Mesendoderm (in vitro differentiated cells): ENCODE measurements at regions not wholly inside any gene's neighbourhood (a gene's known extent, or its start where the extent isn't known, plus 50 kb on each side); places are given as distances from the start of the nearest gene placed in this dataset.
A peak's percentile ranks its signal among the peaks of the same experiment; 100 is the strongest.

Experiments
- DNase-seq: peaks from one replicate; pipeline ENCODE4 v3.0.0; 2013
- H2AK5ac ChIP-seq: 2 replicates; pipeline ENCODE4 v1.6.1; 2013; ENCODE audit warnings: low read length, inconsistent platforms
- H2BK120ac ChIP-seq: 2 replicates; pipeline ENCODE4 v1.6.1; 2013; ENCODE audit warnings: low read depth, mild to moderate bottlenecking, low read length, moderate library complexity, mixed read lengths
- H2BK15ac ChIP-seq: replicated peaks from 2 replicates; pipeline ENCODE4 v1.6.1; 2013; ENCODE audit warnings: low read depth, mild to moderate bottlenecking, moderate library complexity
- H2BK5ac ChIP-seq: 2 replicates; pipeline ENCODE4 v1.6.1; 2013; ENCODE audit warnings: low read length, inconsistent platforms
- H3K18ac ChIP-seq: 2 replicates; pipeline ENCODE4 v1.6.1; 2013; ENCODE audit warnings: mild to moderate bottlenecking, low read length, mixed read lengths
- H3K23ac ChIP-seq: one replicate; pipeline ENCODE4 v1.6.1; 2013; ENCODE audit warnings: low read length
- H3K27ac ChIP-seq: 2 replicates; pipeline ENCODE4 v1.5.1; 2013; ENCODE audit warnings: low read depth, mild to moderate bottlenecking, inconsistent platforms, low read length, moderate library complexity
- H3K27me3 ChIP-seq: 2 replicates; pipeline ENCODE4 v1.6.1; 2013; ENCODE audit warnings: low read length, control low read depth, mild to moderate bottlenecking, inconsistent platforms; ENCODE audit not compliant: insufficient read depth, poor library complexity
- H3K36me3 ChIP-seq: 2 replicates; pipeline ENCODE4 v1.6.1; 2013; ENCODE audit warnings: low read length, inconsistent platforms; ENCODE audit not compliant: control insufficient read depth, insufficient read depth
- H3K4ac ChIP-seq: one replicate; pipeline ENCODE4 v1.6.1; 2013; ENCODE audit warnings: low read depth, mild to moderate bottlenecking, low read length, moderate library complexity
- H3K4me1 ChIP-seq: 2 replicates; pipeline ENCODE4 v1.6.1; 2013; ENCODE audit warnings: low read depth, low read length, inconsistent platforms; ENCODE audit not compliant: control insufficient read depth
- H3K4me2 ChIP-seq: 2 replicates; pipeline ENCODE4 v1.6.1; 2013; ENCODE audit warnings: low read length
- H3K4me3 ChIP-seq: 2 replicates; pipeline ENCODE4 v1.5.1; 2013; ENCODE audit warnings: mild to moderate bottlenecking, low read length
- H3K56ac ChIP-seq: one replicate; pipeline ENCODE4 v1.6.1; 2013; ENCODE audit warnings: low read length
- H3K79me1 ChIP-seq: 2 replicates; pipeline ENCODE4 v1.6.1; 2013; ENCODE audit warnings: low read length, inconsistent platforms
- H3K79me2 ChIP-seq: 2 replicates; pipeline ENCODE4 v1.6.1; 2013; ENCODE audit warnings: mild to moderate bottlenecking, low read length; ENCODE audit not compliant: control insufficient read depth, insufficient read depth
- H3K9ac ChIP-seq: 2 replicates; pipeline ENCODE4 v1.6.1; 2013; ENCODE audit warnings: low read length, inconsistent platforms
- H4K5ac ChIP-seq: one replicate; pipeline ENCODE4 v1.6.1; 2013; ENCODE audit warnings: low read length
- H4K8ac ChIP-seq: one replicate; pipeline ENCODE4 v1.6.1; 2013; ENCODE audit warnings: low read depth, mild to moderate bottlenecking, control low read depth, low read length, moderate library complexity
- WGBS: extraction: QIAGEN DNeasy Blood & Tissue Kit; methylation state at CpG from one replicate; pipeline ENCODE4 v1.1.7; 2013; ENCODE audit warnings: low lambda C conversion rate, missing lambda C conversion rate; ENCODE audit not compliant: insufficient coverage; ENCODE audit errors: extremely low coverage; 5-methylcytosine and 5-hydroxymethylcytosine counted together

- Histone ChIP-seq H3K27me3 (peaks cover 3% of the 10 kb centered on the region), H2BK15ac (no peak overlapping the region), H3K27ac (no peak overlapping the region), H2AK5ac (no peak overlapping the region), H3K4ac (no peak overlapping the region), H3K23ac (no peak overlapping the region), H4K5ac (no peak overlapping the region), H2BK5ac (no peak overlapping the region), H3K79me1 (no peaks in the 10 kb centered on the region), H3K56ac (no peak overlapping the region), H3K4me3 (no peak overlapping the region), H4K8ac (no peak overlapping the region), H3K4me1 (no peaks in the 10 kb centered on the region), H3K18ac (no peak overlapping the region), H3K79me2 (no peaks in the 10 kb centered on the region), H3K4me2 (no peak overlapping the region), H3K9ac (no peak overlapping the region), H2BK120ac (no peak overlapping the region), H3K36me3 (no peaks in the 10 kb centered on the region)
- WGBS, result no CpG with 5 or more reads among the region's 4 CpGs
- no peak for DNase-seq
Observed at GRCh38 chr10:107918171-107918570, 753.7 kb upstream of the SORCS1 start.

- Histone ChIP-seq H2BK5ac (no peak overlapping the region), H3K4me3 (peak overlapping the region; percentile 38), H3K4me2 (peak overlapping the region; percentile 58), H3K4me1 (no peaks in the 10 kb centered on the region), H3K79me1 (no peaks in the 10 kb centered on the region), H3K56ac (peak overlapping the region; percentile 78), H3K9ac (peak overlapping the region; percentile 63), H2AK5ac (no peak overlapping the region), H2BK15ac (no peak overlapping the region), H3K27me3 (peaks cover 3% of the 10 kb centered on the region), H2BK120ac (no peak overlapping the region), H4K8ac (no peak overlapping the region), H3K18ac (no peak overlapping the region), H3K36me3 (no peaks in the 10 kb centered on the region), H3K79me2 (no peaks in the 10 kb centered on the region), H3K23ac (no peak overlapping the region), H3K27ac (no peak overlapping the region), H3K4ac (no peak overlapping the region), H4K5ac (no peak overlapping the region)
- no CpG with 5 or more reads among the region's 8 CpGs for WGBS
- DNase-seq, result peak; percentile 20
Observed at GRCh38 chr10:107915215-107915610, 750.7 kb upstream of the SORCS1 start.

GRCh38 chr10:107914450-107915214, 750.1 kb upstream of the SORCS1 start:
- Histone ChIP-seq H4K5ac (no peak overlapping the region), H3K23ac (no peak overlapping the region), H2AK5ac (no peak overlapping the region), H2BK120ac (no peak overlapping the region), H3K27me3 (peaks cover 3% of the 10 kb centered on the region), H3K36me3 (no peaks in the 10 kb centered on the region), H3K79me1 (no peaks in the 10 kb centered on the region), H2BK5ac (no peak overlapping the region), H3K18ac (peak overlapping the region; percentile 57), H3K9ac (peak overlapping the region; percentile 63), H3K56ac (peak overlapping the region; percentile 78), H4K8ac (no peak overlapping the region), H3K4me1 (no peaks in the 10 kb centered on the region), H3K4ac (peak overlapping the region; percentile 49), H3K79me2 (no peaks in the 10 kb centered on the region), H3K4me3 (peak overlapping the region; percentile 38), H3K4me2 (peak overlapping the region; percentile 58), H3K27ac (no peak overlapping the region), H2BK15ac (no peak overlapping the region)
- WGBS, result no CpG with 5 or more reads among the region's 78 CpGs
- DNase-seq, result peak; percentile 66

- H3K27ac ChIP-seq, result no peak overlapping the region
- no peak overlapping the region for H3K23ac ChIP-seq
- no peak overlapping the region for H2BK5ac ChIP-seq
- H3K4ac ChIP-seq, result no peak overlapping the region
- no peak overlapping the region for H2BK15ac ChIP-seq
- H3K56ac ChIP-seq, result peak overlapping the region; percentile 78
- H3K9ac ChIP-seq, result no peak overlapping the region
- H4K8ac ChIP-seq, result no peak overlapping the region
- no peak overlapping the region for H4K5ac ChIP-seq
- H2AK5ac ChIP-seq, result no peak overlapping the region
- no peaks in the 10 kb centered on the region for H3K79me2 ChIP-seq
- WGBS, result no CpG with 5 or more reads among the region's 6 CpGs
- H3K4me1 ChIP-seq, result no peaks in the 10 kb centered on the region
- peak overlapping the region; percentile 58 for H3K4me2 ChIP-seq
- H3K18ac ChIP-seq, result peak overlapping the region; percentile 57
- H3K36me3 ChIP-seq, result no peaks in the 10 kb centered on the region
- no peaks in the 10 kb centered on the region for H3K79me1 ChIP-seq
- DNase-seq, result peak; percentile 39
- H3K4me3 ChIP-seq, result no peak overlapping the region
- no peak overlapping the region for H2BK120ac ChIP-seq
- H3K27me3 ChIP-seq, result peaks cover 3% of the 10 kb centered on the region
Observed at GRCh38 chr10:107913317-107914294, 749.1 kb upstream of the SORCS1 start.

- Histone ChIP-seq H3K4me3 (no peak overlapping the region), H3K36me3 (no peaks in the 10 kb centered on the region), H3K4ac (no peak overlapping the region), H2AK5ac (no peak overlapping the region), H3K4me1 (no peaks in the 10 kb centered on the region), H3K27ac (no peak overlapping the region), H4K8ac (no peak overlapping the region), H3K23ac (no peak overlapping the region), H3K79me1 (no peaks in the 10 kb centered on the region), H3K18ac (no peak overlapping the region), H3K27me3 (no peaks in the 10 kb centered on the region), H3K79me2 (no peaks in the 10 kb centered on the region), H3K56ac (no peak overlapping the region), H2BK15ac (no peak overlapping the region), H2BK120ac (no peak overlapping the region), H3K9ac (no peak overlapping the region), H2BK5ac (no peak overlapping the region), H4K5ac (no peak overlapping the region), H3K4me2 (no peak overlapping the region)
- no peak for DNase-seq
- WGBS, result no CpG with 5 or more reads among the region's 2 CpGs
Observed at GRCh38 chr10:107901076-107901475, 736.6 kb upstream of the SORCS1 start.
